ENCODE measurements at regions not wholly inside any gene's neighbourhood (a gene's known extent, or its start where the extent isn't known, plus 50 kb on each side); places are given as distances from the start of the nearest gene placed in this dataset.
"Not testable (repeated sequence)": the region's sequence is repeated elsewhere in the genome, so short reads cannot be mapped to it uniquely, and the experiment has no call there.

- no peaks in the 10 kb centered on the region for H3K4me1 ChIP-seq (ENCODE audit: control insufficient read depth in 2 of 2, insufficient read depth in 2 of 2, low read length in 1 of 2)
These were observed 51.3 kb upstream of the LARGE1 start for GRCh38 chr22:33971561-33971961.

GRCh38 chr22:33975841-33976240 lies 55.6 kb upstream of the LARGE1 start:
- Histone ChIP-seq H3K27me3 (ENCODE audit: control insufficient read depth in 1 of 2, insufficient read depth in 2 of 2, low read length in 2 of 2) (no peaks in the 10 kb centered on the region), H3K9me3 (ENCODE audit: control insufficient read depth in 2 of 2, insufficient read depth in 1 of 2, low read depth in 1 of 2, low read length in 1 of 2) (no peaks in the 10 kb centered on the region), H3K36me3 (ENCODE audit: control insufficient read depth in 2 of 2, insufficient read depth in 2 of 2, low read length in 1 of 2) (no peaks in the 10 kb centered on the region), H3K27ac (ENCODE audit: low read depth in 2 of 2, low read length in 1 of 2) (no peak overlapping the region), H3K4me1 (ENCODE audit: control insufficient read depth in 2 of 2, insufficient read depth in 2 of 2, low read length in 1 of 2) (no peaks in the 10 kb centered on the region), H3K4me3 (ENCODE audit: low read depth in 1 of 2, low read length in 2 of 2) (no peak overlapping the region)
- 85 to 87% methylated on average over 3 of the region's 3 CpGs for WGBS, 2 donors

More at GRCh38 chr22:33971561-33971961, 51.3 kb upstream of the LARGE1 start:
- Histone ChIP-seq H3K4me3 (ENCODE audit: low read depth in 1 of 2, low read length in 2 of 2) (no peak overlapping the region), H3K36me3 (ENCODE audit: control insufficient read depth in 2 of 2, insufficient read depth in 2 of 2, low read length in 1 of 2) (no peaks in the 10 kb centered on the region), H3K27ac (ENCODE audit: low read depth in 2 of 2, low read length in 1 of 2) (no peak overlapping the region), H3K27me3 (ENCODE audit: control insufficient read depth in 1 of 2, insufficient read depth in 2 of 2, low read length in 2 of 2) (no peaks in the 10 kb centered on the region), H3K9me3 (ENCODE audit: control insufficient read depth in 2 of 2, insufficient read depth in 1 of 2, low read depth in 1 of 2, low read length in 1 of 2) (no peaks in the 10 kb centered on the region)
- 47 to 51% methylated on average over 4 of the region's 4 CpGs for WGBS, 2 donors

- Histone ChIP-seq H3K27me3 (ENCODE audit: control insufficient read depth in 1 of 2, insufficient read depth in 2 of 2, low read length in 2 of 2) (no peaks in the 10 kb centered on the region), H3K27ac (ENCODE audit: low read depth in 2 of 2, low read length in 1 of 2) (no peak overlapping the region), H3K9me3 (ENCODE audit: control insufficient read depth in 2 of 2, insufficient read depth in 1 of 2, low read depth in 1 of 2, low read length in 1 of 2) (no peaks in the 10 kb centered on the region), H3K4me1 (ENCODE audit: control insufficient read depth in 2 of 2, insufficient read depth in 2 of 2, low read length in 1 of 2) (no peaks in the 10 kb centered on the region), H3K4me3 (ENCODE audit: low read depth in 1 of 2, low read length in 2 of 2) (no peak overlapping the region), H3K36me3 (ENCODE audit: control insufficient read depth in 2 of 2, insufficient read depth in 2 of 2, low read length in 1 of 2) (no peaks in the 10 kb centered on the region)
These were observed 63.3 kb upstream of the LARGE1 start for GRCh38 chr22:33983558-33983957.

- no peak overlapping the region for H3K4me3 ChIP-seq (ENCODE audit: low read depth in 1 of 2, low read length in 2 of 2)
- no peaks in the 10 kb centered on the region for H3K9me3 ChIP-seq (ENCODE audit: control insufficient read depth in 2 of 2, insufficient read depth in 1 of 2, low read depth in 1 of 2, low read length in 1 of 2)
- WGBS, 2 donors = 70 to 76% methylated on average over 3 of the region's 3 CpGs
- H3K36me3 ChIP-seq (ENCODE audit: control insufficient read depth in 2 of 2, insufficient read depth in 2 of 2, low read length in 1 of 2) = no peaks in the 10 kb centered on the region
- no peaks in the 10 kb centered on the region for H3K27me3 ChIP-seq (ENCODE audit: control insufficient read depth in 1 of 2, insufficient read depth in 2 of 2, low read length in 2 of 2)
- H3K4me1 ChIP-seq (ENCODE audit: control insufficient read depth in 2 of 2, insufficient read depth in 2 of 2, low read length in 1 of 2) = no peaks in the 10 kb centered on the region
- H3K27ac ChIP-seq (ENCODE audit: low read depth in 2 of 2, low read length in 1 of 2) = no peak overlapping the region
These were observed 63.9 kb upstream of the LARGE1 start for GRCh38 chr22:33984211-33984610.

- WGBS, 2 donors = 43 to 61% methylated on average over 8 of the region's 8 CpGs
- no peaks in the 10 kb centered on the region for H3K36me3 ChIP-seq (ENCODE audit: control insufficient read depth in 2 of 2, insufficient read depth in 2 of 2, low read length in 1 of 2)
- no peak overlapping the region for H3K4me3 ChIP-seq (ENCODE audit: low read depth in 1 of 2, low read length in 2 of 2)
- H3K27ac ChIP-seq (ENCODE audit: low read depth in 2 of 2, low read length in 1 of 2) = no peak overlapping the region
- no peaks in the 10 kb centered on the region for H3K27me3 ChIP-seq (ENCODE audit: control insufficient read depth in 1 of 2, insufficient read depth in 2 of 2, low read length in 2 of 2)
- H3K4me1 ChIP-seq (ENCODE audit: control insufficient read depth in 2 of 2, insufficient read depth in 2 of 2, low read length in 1 of 2) = no peaks in the 10 kb centered on the region
- no peaks in the 10 kb centered on the region for H3K9me3 ChIP-seq (ENCODE audit: control insufficient read depth in 2 of 2, insufficient read depth in 1 of 2, low read depth in 1 of 2, low read length in 1 of 2)
These were observed 64.5 kb upstream of the LARGE1 start for GRCh38 chr22:33984656-33985285.

- Histone ChIP-seq H3K9me3 (ENCODE audit: control insufficient read depth in 2 of 2, insufficient read depth in 1 of 2, low read depth in 1 of 2, low read length in 1 of 2) (no peaks in the 10 kb centered on the region), H3K36me3 (ENCODE audit: control insufficient read depth in 2 of 2, insufficient read depth in 2 of 2, low read length in 1 of 2) (no peaks in the 10 kb centered on the region), H3K27me3 (ENCODE audit: control insufficient read depth in 1 of 2, insufficient read depth in 2 of 2, low read length in 2 of 2) (no peaks in the 10 kb centered on the region), H3K27ac (ENCODE audit: low read depth in 2 of 2, low read length in 1 of 2) (no peak overlapping the region), H3K4me1 (ENCODE audit: control insufficient read depth in 2 of 2, insufficient read depth in 2 of 2, low read length in 1 of 2) (no peaks in the 10 kb centered on the region), H3K4me3 (ENCODE audit: low read depth in 1 of 2, low read length in 2 of 2) (no peak overlapping the region)
- 70 to 72% methylated on average over 4 of the region's 4 CpGs for WGBS, 2 donors
These were observed 65.2 kb upstream of the LARGE1 start for GRCh38 chr22:33985506-33985905.

- WGBS, 2 donors = 79 to 81% methylated on average over 6 of the region's 6 CpGs
- H3K36me3 ChIP-seq (ENCODE audit: control insufficient read depth in 2 of 2, insufficient read depth in 2 of 2, low read length in 1 of 2) = no peaks in the 10 kb centered on the region
- H3K27me3 ChIP-seq (ENCODE audit: control insufficient read depth in 1 of 2, insufficient read depth in 2 of 2, low read length in 2 of 2) = no peaks in the 10 kb centered on the region
These were observed 66.0 kb upstream of the LARGE1 start for GRCh38 chr22:33986167-33986771.

GRCh38 chr22:33986954-33987353 lies 66.7 kb upstream of the LARGE1 start:
- no peak overlapping the region for H3K27ac ChIP-seq (ENCODE audit: low read depth in 2 of 2, low read length in 1 of 2)
- WGBS, 2 donors = 43 to 44% methylated on average over 5 of the region's 5 CpGs
- H3K4me3 ChIP-seq (ENCODE audit: low read depth in 1 of 2, low read length in 2 of 2) = no peak overlapping the region
- no peaks in the 10 kb centered on the region for H3K4me1 ChIP-seq (ENCODE audit: control insufficient read depth in 2 of 2, insufficient read depth in 2 of 2, low read length in 1 of 2)
- no peaks in the 10 kb centered on the region for H3K27me3 ChIP-seq (ENCODE audit: control insufficient read depth in 1 of 2, insufficient read depth in 2 of 2, low read length in 2 of 2)
- H3K9me3 ChIP-seq (ENCODE audit: control insufficient read depth in 2 of 2, insufficient read depth in 1 of 2, low read depth in 1 of 2, low read length in 1 of 2) = no peaks in the 10 kb centered on the region
- H3K36me3 ChIP-seq (ENCODE audit: control insufficient read depth in 2 of 2, insufficient read depth in 2 of 2, low read length in 1 of 2) = no peaks in the 10 kb centered on the region

More at GRCh38 chr22:33986167-33986771, 66.0 kb upstream of the LARGE1 start:
- no peaks in the 10 kb centered on the region for H3K9me3 ChIP-seq (ENCODE audit: control insufficient read depth in 2 of 2, insufficient read depth in 1 of 2, low read depth in 1 of 2, low read length in 1 of 2)
- no peaks in the 10 kb centered on the region for H3K4me1 ChIP-seq (ENCODE audit: control insufficient read depth in 2 of 2, insufficient read depth in 2 of 2, low read length in 1 of 2)
- no peak overlapping the region for H3K27ac ChIP-seq (ENCODE audit: low read depth in 2 of 2, low read length in 1 of 2)
- no peak overlapping the region for H3K4me3 ChIP-seq (ENCODE audit: low read depth in 1 of 2, low read length in 2 of 2)

- 94 to 99% methylated on average over 7 of the region's 7 CpGs for WGBS, 2 donors
- not testable (repeated sequence) for H3K4me3 ChIP-seq (ENCODE audit: low read depth in 1 of 2, low read length in 2 of 2); H3K27ac ChIP-seq (ENCODE audit: low read depth in 2 of 2, low read length in 1 of 2); H3K27me3 ChIP-seq (ENCODE audit: control insufficient read depth in 1 of 2, insufficient read depth in 2 of 2, low read length in 2 of 2); H3K4me1 ChIP-seq (ENCODE audit: control insufficient read depth in 2 of 2, insufficient read depth in 2 of 2, low read length in 1 of 2); H3K9me3 ChIP-seq (ENCODE audit: control insufficient read depth in 2 of 2, insufficient read depth in 1 of 2, low read depth in 1 of 2, low read length in 1 of 2); H3K36me3 ChIP-seq (ENCODE audit: control insufficient read depth in 2 of 2, insufficient read depth in 2 of 2, low read length in 1 of 2)
These were observed 69.0 kb upstream of the LARGE1 start for GRCh38 chr22:33989263-33989662.

- Histone ChIP-seq H3K36me3 (ENCODE audit: control insufficient read depth in 2 of 2, insufficient read depth in 2 of 2, low read length in 1 of 2) (no peaks in the 10 kb centered on the region), H3K4me1 (ENCODE audit: control insufficient read depth in 2 of 2, insufficient read depth in 2 of 2, low read length in 1 of 2) (no peaks in the 10 kb centered on the region), H3K27ac (ENCODE audit: low read depth in 2 of 2, low read length in 1 of 2) (no peak overlapping the region), H3K4me3 (ENCODE audit: low read depth in 1 of 2, low read length in 2 of 2) (no peak overlapping the region), H3K9me3 (ENCODE audit: control insufficient read depth in 2 of 2, insufficient read depth in 1 of 2, low read depth in 1 of 2, low read length in 1 of 2) (peaks cover 0 to 2% of the 10 kb centered on the region in 2 donors), H3K27me3 (ENCODE audit: control insufficient read depth in 1 of 2, insufficient read depth in 2 of 2, low read length in 2 of 2) (no peaks in the 10 kb centered on the region)
- WGBS, 2 donors = 38 to 48% methylated on average over 1 of the region's 1 CpG
These were observed 71.3 kb upstream of the LARGE1 start for GRCh38 chr22:33991620-33992019.

Measured in esophagus (tissue), 2 donors.